Transverse colon (tissue), 4 donors: ENCODE measurements at regions not wholly inside any gene's neighbourhood (a gene's known extent, or its start where the extent isn't known, plus 50 kb on each side); places are given as distances from the start of the nearest gene placed in this dataset.

Source experiments
- DNase-seq: peaks from one replicate; pipeline ENCODE4 v3.0.0-alpha.2; 2019
- H3K27ac ChIP-seq, 4 donors: fragments of 200-600 bp; sonication (generic); 2 replicates each; pipeline ENCODE4 v1.5.1; 2016 to 2018; ENCODE audit warnings: inconsistent platforms in 4 of 4
- H3K27me3 ChIP-seq: fragments of 200-600 bp; sonication (generic); 2 replicates; pipeline ENCODE4 v1.5.1; 2017; ENCODE audit warnings: inconsistent platforms
- H3K36me3 ChIP-seq, 4 donors: fragments of 200-600 bp; sonication (generic); 2 replicates each; pipeline ENCODE4 v1.5.1; 2017 to 2019; ENCODE audit warnings: inconsistent platforms in 4 of 4
- H3K4me1 ChIP-seq, 4 donors: fragments of 200-600 bp; sonication (generic); 2 replicates each; pipeline ENCODE4 v1.5.1; 2017 to 2020; ENCODE audit warnings: inconsistent platforms in 4 of 4
- H3K4me3 ChIP-seq, 4 donors: fragments of 200-600 bp; sonication (generic); 1 replicate in 1 of 4; 2 replicates in 3 of 4; pipeline versions ENCODE4 v1.5.1 to v1.6.1; 2017 to 2019; ENCODE audit warnings: inconsistent platforms in 4 of 4
- H3K9me3 ChIP-seq, 2 donors: fragments of 200-600 bp; sonication (generic); 2 replicates each; pipeline ENCODE4 v1.5.1; 2017 to 2019; ENCODE audit warnings: inconsistent platforms in 2 of 2
- EP300 ChIP-seq: sonication (generic); formaldehyde crosslinking; IDR thresholded peaks from one replicate; pipeline ENCODE4 v1.6.1; 2017; ENCODE audit warnings: antibody characterized with exemption, low read depth
- POLR2A ChIP-seq: fragments of 450-650 bp; IDR thresholded peaks from one replicate; pipeline ENCODE4 v1.6.1; 2016; ENCODE audit warnings: antibody characterized with exemption, mild to moderate bottlenecking, moderate library complexity
- POLR2AphosphoS5 ChIP-seq, 3 donors: sonication (generic); formaldehyde crosslinking; IDR thresholded peaks; one replicate each; pipeline ENCODE4 v1.6.1; 2016; ENCODE audit warnings: antibody characterized with exemption in 3 of 3
- WGBS, 2 donors: methylation state at CpG; one replicate each; pipeline ENCODE4 v1.1.5; 2018; ENCODE audit warnings: low coverage in 1 of 2; 5-methylcytosine and 5-hydroxymethylcytosine counted together
- in situ Hi-C, 4 donors: fragments of 200-750 bp; cut with MboI; loops; one replicate each; pipeline versions ENCODE4 v1.15.0 to v1.15.1; 2017; ENCODE audit warnings: low sequenced_read_pairs in 3 of 4, low pct_ligation_motif_present in 1 of 4, low pct_unique_long_range_greater_than_20kb in 1 of 4
- intact Hi-C: fragments of 100-400 bp; cut with DNase I; formaldehyde crosslinking; loops from one replicate; pipeline ENCODE4 v1.15.1; 2023; ENCODE audit warnings: low total_unique reads
- TF ChIP-seq, protein P1 (sequence below), 5 experiments: fragments of 200-600 bp in 3 of 5; fragments of 450-650 bp in 2 of 5; sonication (generic) in 3 of 5; IDR thresholded peaks; 1 replicate in 2 of 5; 2 replicates in 3 of 5; pipeline ENCODE4 v1.5.1; 2016 to 2017; ENCODE audit warnings: antibody characterized with exemption in 5 of 5, inconsistent platforms in 3 of 5, mild to moderate bottlenecking in 2 of 5, moderate library complexity in 1 of 5

DNA sequence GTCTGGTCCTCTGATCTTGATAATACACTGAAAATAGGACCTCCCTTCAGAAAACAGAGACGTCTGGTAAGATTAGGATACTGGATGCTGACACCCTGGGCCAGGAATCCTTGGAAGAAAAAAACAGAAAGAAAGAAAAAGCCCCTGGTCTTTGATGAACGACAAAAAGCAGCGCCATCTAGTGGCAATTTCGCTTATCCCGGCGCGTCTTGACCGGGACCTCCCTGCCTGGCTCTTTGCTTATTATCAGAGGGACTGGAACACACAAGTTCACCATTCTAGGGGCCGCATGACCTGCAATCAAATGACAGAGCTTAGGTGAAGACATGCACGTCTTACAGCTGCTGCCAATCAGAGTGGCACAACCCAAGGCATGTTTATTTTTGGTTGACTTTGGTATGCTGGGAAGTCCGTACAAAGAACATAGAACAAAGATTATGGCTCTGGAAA lies 114.9 kb upstream of the NFIB start:
- 13 to 15% methylated on average over 11 of the region's 11 CpGs for WGBS, 2 donors
- Histone ChIP-seq H3K4me3 (no peak overlapping the region), H3K27ac (no peak overlapping the region), H3K27me3 (no peaks in the 10 kb centered on the region), H3K9me3 (no peaks in the 10 kb centered on the region), H3K4me1 (peaks cover 0 to 5% (median 4%) of the 10 kb centered on the region in 4 donors), H3K36me3 (no peaks in the 10 kb centered on the region)
- in situ Hi-C loops (no loop called here), intact Hi-C loops (no loop called here)
- peak; percentile 58 for DNase-seq
- no peak for TF ChIP-seq POLR2AphosphoS5 (IDR thresholded peaks at IDR 0.05)
- TF ChIP-seq POLR2A: no peak
- TF ChIP-seq, protein P1, sequence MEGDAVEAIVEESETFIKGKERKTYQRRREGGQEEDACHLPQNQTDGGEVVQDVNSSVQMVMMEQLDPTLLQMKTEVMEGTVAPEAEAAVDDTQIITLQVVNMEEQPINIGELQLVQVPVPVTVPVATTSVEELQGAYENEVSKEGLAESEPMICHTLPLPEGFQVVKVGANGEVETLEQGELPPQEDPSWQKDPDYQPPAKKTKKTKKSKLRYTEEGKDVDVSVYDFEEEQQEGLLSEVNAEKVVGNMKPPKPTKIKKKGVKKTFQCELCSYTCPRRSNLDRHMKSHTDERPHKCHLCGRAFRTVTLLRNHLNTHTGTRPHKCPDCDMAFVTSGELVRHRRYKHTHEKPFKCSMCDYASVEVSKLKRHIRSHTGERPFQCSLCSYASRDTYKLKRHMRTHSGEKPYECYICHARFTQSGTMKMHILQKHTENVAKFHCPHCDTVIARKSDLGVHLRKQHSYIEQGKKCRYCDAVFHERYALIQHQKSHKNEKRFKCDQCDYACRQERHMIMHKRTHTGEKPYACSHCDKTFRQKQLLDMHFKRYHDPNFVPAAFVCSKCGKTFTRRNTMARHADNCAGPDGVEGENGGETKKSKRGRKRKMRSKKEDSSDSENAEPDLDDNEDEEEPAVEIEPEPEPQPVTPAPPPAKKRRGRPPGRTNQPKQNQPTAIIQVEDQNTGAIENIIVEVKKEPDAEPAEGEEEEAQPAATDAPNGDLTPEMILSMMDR (IDR thresholded peaks at IDR 0.05): peak; percentile 46 to 78 (median 74)

DNA sequence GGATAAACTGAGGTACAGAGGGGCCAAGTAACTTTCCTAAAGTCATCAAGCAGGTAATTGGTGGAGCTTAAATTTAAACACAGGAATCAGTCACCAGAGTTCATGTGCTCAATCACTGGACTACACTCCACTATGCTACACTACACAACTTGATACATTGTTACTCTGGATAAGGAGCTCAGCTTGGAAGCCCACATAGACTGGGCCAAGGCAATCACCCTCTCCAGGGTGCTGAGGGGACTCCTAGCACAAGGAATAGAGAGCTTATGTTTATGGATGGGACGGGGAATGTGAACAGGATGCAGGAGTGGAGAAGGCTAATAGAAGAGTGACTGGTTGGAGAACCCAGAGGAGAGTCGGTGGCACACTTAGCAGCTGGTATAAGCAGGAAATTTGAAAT lies 113.5 kb upstream of the NFIB start:
- no peaks in the 10 kb centered on the region for H3K27me3 ChIP-seq
- peaks cover 0 to 5% (median 0%) of the 10 kb centered on the region in 4 donors for H3K4me1 ChIP-seq
- in situ Hi-C loops: no loop called here
- 72% methylated on average over 2 of the region's 2 CpGs; no CpG with 5 or more reads in 1 of the 2 donors for WGBS, 2 donors
- intact Hi-C loops: no loop called here
- DNase-seq: no peak
- TF ChIP-seq POLR2A (no peak), EP300 (no peak), POLR2AphosphoS5 (IDR thresholded peaks at IDR 0.05) (no peak)
- TF ChIP-seq, protein P1 (IDR thresholded peaks at IDR 0.05): no peak
- no peaks in the 10 kb centered on the region for H3K36me3 ChIP-seq
- H3K9me3 ChIP-seq: no peaks in the 10 kb centered on the region
- no peak overlapping the region for H3K4me3 ChIP-seq
- no peak overlapping the region for H3K27ac ChIP-seq

DNA sequence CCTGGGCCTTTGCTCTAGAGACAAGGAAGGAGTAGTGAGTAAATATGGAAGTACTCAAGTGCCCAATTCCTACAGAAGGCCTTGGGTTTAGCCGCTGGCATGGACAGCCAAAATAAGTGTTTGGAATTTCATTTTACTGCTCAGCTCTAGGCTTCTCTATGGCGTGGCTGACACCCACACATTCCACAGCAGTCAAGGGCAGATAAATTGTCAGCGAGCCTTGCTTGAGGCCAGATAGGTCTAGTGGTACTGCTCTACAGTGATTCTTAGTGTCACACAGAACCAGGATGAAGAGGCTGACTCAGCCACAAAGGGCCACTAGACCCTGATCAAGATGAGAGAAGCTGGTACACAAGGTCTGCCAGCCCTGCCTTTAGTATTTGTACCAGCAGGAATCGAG lies 111.0 kb upstream of the NFIB start:
- Histone ChIP-seq H3K4me1 (peaks cover 0 to 5% (median 0%) of the 10 kb centered on the region in 4 donors), H3K27ac (no peak overlapping the region), H3K9me3 (no peaks in the 10 kb centered on the region), H3K27me3 (no peaks in the 10 kb centered on the region), H3K4me3 (no peak overlapping the region), H3K36me3 (no peaks in the 10 kb centered on the region)
- no peak for TF ChIP-seq EP300
- 59% methylated on average over 4 of the region's 4 CpGs; no CpG with 5 or more reads in 1 of the 2 donors for WGBS, 2 donors
- in situ Hi-C loops: no loop called here
- DNase-seq: no peak
- intact Hi-C loops: no loop called here

DNA sequence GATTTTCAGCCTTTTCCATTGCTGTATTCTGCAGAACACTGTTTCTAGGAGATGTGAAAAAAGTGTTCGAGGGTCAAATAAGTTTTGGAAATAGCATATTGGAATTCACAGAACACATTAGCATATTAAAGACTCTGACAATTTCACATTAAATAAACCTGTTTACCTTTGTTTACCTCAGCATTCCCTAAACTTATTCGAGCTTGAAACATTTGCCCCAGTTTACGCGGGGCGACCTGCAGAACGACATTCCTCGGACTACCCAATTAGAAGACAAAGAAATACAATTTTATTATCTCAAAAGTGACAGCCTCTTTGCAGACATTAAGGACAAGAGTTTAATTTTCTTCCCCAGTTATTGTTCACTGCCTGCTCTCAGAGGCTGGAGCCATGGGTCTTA lies 110.3 kb upstream of the NFIB start:
- WGBS, 2 donors: 84 to 90% methylated on average over 7 of the region's 7 CpGs

More for the DNA sequence above, 110.3 kb upstream of the NFIB start:
- H3K9me3 ChIP-seq: no peaks in the 10 kb centered on the region
- H3K4me3 ChIP-seq: no peak overlapping the region
- H3K4me1 ChIP-seq: peaks cover 0 to 5% (median 0%) of the 10 kb centered on the region in 4 donors
- DNase-seq: no peak
- TF ChIP-seq, protein P1 (IDR thresholded peaks at IDR 0.05): no peak
- TF ChIP-seq POLR2AphosphoS5 (IDR thresholded peaks at IDR 0.05): no peak
- TF ChIP-seq POLR2A: no peak
- TF ChIP-seq EP300: no peak
- intact Hi-C loops (no loop called here), in situ Hi-C loops (no loop called here)
- H3K27ac ChIP-seq: no peak overlapping the region
- no peaks in the 10 kb centered on the region for H3K36me3 ChIP-seq
- no peaks in the 10 kb centered on the region for H3K27me3 ChIP-seq
